HS-5 (cell line): ENCODE measurements at regions not wholly inside any gene's neighbourhood (a gene's known extent, or its start where the extent isn't known, plus 50 kb on each side); places are given as distances from the start of the nearest gene placed in this dataset.

Experiments
- DNase-seq: peaks from one replicate; pipeline ENCODE4 v3.0.0-alpha.2; 2012; ENCODE audit warnings: low read depth

- DNase-seq, result no peak
These were observed 133.4 kb downstream of the PALM2AKAP2 start for GRCh38 chr9:109913461-109913810.

- DNase-seq, result no peak
These were observed 134.5 kb downstream of the PALM2AKAP2 start for GRCh38 chr9:109914280-109915027.

- no peak for DNase-seq
These were observed 136.3 kb downstream of the PALM2AKAP2 start for GRCh38 chr9:109916316-109916715.

- DNase-seq, result no peak
These were observed 138.6 kb downstream of the PALM2AKAP2 start for GRCh38 chr9:109918339-109919163.

GRCh38 chr9:109919736-109920408 lies 139.9 kb downstream of the PALM2AKAP2 start:
- DNase-seq, result no peak

- DNase-seq, result no peak
These were observed 142.8 kb downstream of the PALM2AKAP2 start for GRCh38 chr9:109922617-109923470.

- DNase-seq, result no peak
These were observed 143.4 kb downstream of the PALM2AKAP2 start for GRCh38 chr9:109923471-109923760.

- no peak for DNase-seq
These were observed 143.8 kb downstream of the PALM2AKAP2 start for GRCh38 chr9:109923806-109924205.

- no peak for DNase-seq
These were observed 145.8 kb downstream of the PALM2AKAP2 start for GRCh38 chr9:109925799-109926198.

GRCh38 chr9:109926421-109926869 lies 146.4 kb downstream of the PALM2AKAP2 start:
- DNase-seq, result no peak

- DNase-seq, result no peak
These were observed 151.6 kb downstream of the PALM2AKAP2 start for GRCh38 chr9:109931623-109932022.

GRCh38 chr9:109934136-109934856 lies 154.3 kb downstream of the PALM2AKAP2 start:
- no peak for DNase-seq

- no peak for DNase-seq
These were observed 154.8 kb downstream of the PALM2AKAP2 start for GRCh38 chr9:109934857-109935215.

- DNase-seq, result no peak
These were observed 155.5 kb downstream of the PALM2AKAP2 start for GRCh38 chr9:109935406-109936087.

GRCh38 chr9:109937861-109938453 lies 158.0 kb downstream of the PALM2AKAP2 start:
- DNase-seq, result no peak

GRCh38 chr9:109939698-109940342 lies 159.8 kb downstream of the PALM2AKAP2 start:
- DNase-seq, result no peak

GRCh38 chr9:109940561-109940960 lies 160.6 kb downstream of the PALM2AKAP2 start:
- no peak for DNase-seq

GRCh38 chr9:109941771-109942170 lies 161.8 kb downstream of the PALM2AKAP2 start:
- DNase-seq, result no peak

GRCh38 chr9:109945573-109945972 lies 165.6 kb downstream of the PALM2AKAP2 start:
- DNase-seq, result no peak

- DNase-seq, result no peak
These were observed 168.5 kb downstream of the PALM2AKAP2 start for GRCh38 chr9:109948453-109948852.
